ENCODE measurements at regions not wholly inside any gene's neighbourhood (a gene's known extent, or its start where the extent isn't known, plus 50 kb on each side); places are given as distances from the start of the nearest gene placed in this dataset.
"Not testable (repeated sequence)": the region's sequence is repeated elsewhere in the genome, so short reads cannot be mapped to it uniquely, and the experiment has no call there.

DNA sequence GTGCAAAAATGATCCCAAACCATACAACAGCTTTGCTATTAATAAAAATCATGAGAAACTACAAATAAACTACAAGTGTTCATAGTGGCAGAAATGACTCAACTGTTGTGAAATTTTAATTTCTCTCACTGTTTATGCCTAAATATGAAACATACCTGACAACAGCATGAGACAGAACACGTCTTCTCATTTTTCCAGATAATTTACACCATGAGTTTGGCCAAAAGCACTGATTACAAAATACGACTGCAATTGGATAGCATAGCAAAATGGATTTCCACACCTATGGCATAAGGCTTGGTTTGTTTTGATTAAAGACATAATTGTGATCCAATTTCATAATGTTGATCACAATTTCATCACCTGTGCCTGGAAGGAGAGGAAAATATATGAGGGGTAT is 608.6 kb downstream of the GATA3 start:
- TF ChIP-seq, protein P1, sequence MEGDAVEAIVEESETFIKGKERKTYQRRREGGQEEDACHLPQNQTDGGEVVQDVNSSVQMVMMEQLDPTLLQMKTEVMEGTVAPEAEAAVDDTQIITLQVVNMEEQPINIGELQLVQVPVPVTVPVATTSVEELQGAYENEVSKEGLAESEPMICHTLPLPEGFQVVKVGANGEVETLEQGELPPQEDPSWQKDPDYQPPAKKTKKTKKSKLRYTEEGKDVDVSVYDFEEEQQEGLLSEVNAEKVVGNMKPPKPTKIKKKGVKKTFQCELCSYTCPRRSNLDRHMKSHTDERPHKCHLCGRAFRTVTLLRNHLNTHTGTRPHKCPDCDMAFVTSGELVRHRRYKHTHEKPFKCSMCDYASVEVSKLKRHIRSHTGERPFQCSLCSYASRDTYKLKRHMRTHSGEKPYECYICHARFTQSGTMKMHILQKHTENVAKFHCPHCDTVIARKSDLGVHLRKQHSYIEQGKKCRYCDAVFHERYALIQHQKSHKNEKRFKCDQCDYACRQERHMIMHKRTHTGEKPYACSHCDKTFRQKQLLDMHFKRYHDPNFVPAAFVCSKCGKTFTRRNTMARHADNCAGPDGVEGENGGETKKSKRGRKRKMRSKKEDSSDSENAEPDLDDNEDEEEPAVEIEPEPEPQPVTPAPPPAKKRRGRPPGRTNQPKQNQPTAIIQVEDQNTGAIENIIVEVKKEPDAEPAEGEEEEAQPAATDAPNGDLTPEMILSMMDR (IDR thresholded peaks at IDR 0.05; ENCODE audit: extremely low read depth, insufficient read depth, missing control alignments), result no peak
- in situ Hi-C loops (cut with MboI; ENCODE audit: low pct_unique_long_range_greater_than_20kb, low sequenced_read_pairs, unreplicated experiment), result no loop called here

DNA sequence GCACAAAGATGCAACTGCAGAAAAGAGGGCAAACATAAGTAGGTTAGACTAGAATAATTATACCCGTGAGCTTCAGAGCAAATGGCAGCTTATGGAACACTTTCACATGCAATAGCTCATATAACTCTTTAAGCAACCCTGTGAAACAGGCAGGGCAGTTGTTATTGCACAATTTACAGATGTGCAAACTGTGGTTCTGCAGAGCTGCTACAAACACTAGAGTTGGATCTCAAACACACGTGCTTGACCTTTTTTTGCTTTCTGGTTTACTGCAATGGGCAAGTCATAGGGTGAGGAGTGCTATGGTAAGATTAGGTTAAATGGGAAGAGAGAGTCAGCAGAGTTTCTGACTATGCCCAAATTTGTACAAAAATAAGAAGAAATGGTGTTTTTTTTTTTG is 610.8 kb downstream of the GATA3 start:
- TF ChIP-seq, protein P1 (IDR thresholded peaks at IDR 0.05; ENCODE audit: extremely low read depth, insufficient read depth, missing control alignments), result no peak
- in situ Hi-C loops (cut with MboI; ENCODE audit: low pct_unique_long_range_greater_than_20kb, low sequenced_read_pairs, unreplicated experiment), result no loop called here
- no peak for DNase-seq (ENCODE audit: low spot score)

More for the DNA sequence above, 608.6 kb downstream of the GATA3 start:
- no peak for DNase-seq (ENCODE audit: low spot score)

DNA sequence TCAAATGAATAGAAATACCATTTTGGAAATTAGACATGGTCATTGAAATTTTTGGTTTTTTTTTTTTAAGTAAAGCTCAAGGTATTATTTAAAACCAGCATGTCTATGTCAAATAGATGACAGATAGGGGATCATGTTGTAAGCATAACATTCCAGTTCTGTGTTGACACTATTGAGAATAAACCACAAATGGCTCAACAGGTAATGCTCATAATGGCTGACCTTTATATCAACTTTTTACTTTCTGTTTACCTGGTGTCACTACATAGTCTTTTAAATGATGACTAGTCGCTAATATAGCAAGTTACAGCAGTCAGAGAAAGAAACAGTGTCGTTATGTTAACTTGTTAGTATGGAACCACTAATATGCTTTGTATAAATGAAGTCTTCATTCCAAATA is 616.0 kb downstream of the GATA3 start:
- DNase-seq (ENCODE audit: low spot score), result no peak
- TF ChIP-seq, protein P1 (IDR thresholded peaks at IDR 0.05; ENCODE audit: extremely low read depth, insufficient read depth, missing control alignments), result no peak
- in situ Hi-C loops (cut with MboI; ENCODE audit: low pct_unique_long_range_greater_than_20kb, low sequenced_read_pairs, unreplicated experiment), result no loop called here

DNA sequence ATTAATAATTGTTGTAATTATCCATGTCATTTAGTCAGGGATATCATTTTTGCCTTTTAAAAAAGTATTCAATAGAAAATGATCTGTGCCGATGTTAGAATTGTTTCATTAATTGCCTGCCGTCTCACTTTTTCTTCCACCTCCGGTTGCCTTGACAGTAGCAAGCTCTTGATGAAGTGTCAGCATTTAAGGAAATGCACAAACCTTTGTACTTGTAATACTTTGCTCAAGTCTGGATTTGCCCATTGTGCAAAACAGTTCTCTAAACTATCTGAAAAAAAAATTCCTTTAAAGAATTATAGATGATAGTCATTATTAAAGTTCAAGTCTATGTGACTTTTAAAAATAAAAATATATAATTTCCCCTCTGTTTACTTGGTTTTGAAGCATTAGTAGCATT is 619.7 kb downstream of the GATA3 start:
- DNase-seq (ENCODE audit: low spot score), result no peak
- in situ Hi-C loops (cut with MboI; ENCODE audit: low pct_unique_long_range_greater_than_20kb, low sequenced_read_pairs, unreplicated experiment), result no loop called here
- TF ChIP-seq, protein P1 (IDR thresholded peaks at IDR 0.05; ENCODE audit: extremely low read depth, insufficient read depth, missing control alignments), result no peak

DNA sequence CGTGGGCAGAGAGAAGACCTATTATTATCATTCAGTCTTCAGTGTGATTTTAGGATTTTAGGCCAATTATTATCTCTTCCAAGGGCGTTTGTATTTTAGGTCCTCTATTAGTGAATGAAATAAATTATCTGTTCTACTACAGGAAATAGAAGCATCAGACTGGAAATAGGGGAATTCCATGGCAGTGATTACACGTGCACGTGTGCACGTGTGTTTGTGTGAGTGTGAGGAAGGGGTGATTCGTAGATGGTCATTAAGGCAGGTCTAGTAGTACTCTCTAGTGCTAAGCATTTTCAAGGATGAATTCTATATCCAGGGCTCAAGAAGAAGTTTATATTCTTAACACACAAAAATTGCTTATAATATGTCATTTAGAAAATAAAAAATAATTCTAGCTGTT is 623.2 kb downstream of the GATA3 start:
- TF ChIP-seq, protein P1 (IDR thresholded peaks at IDR 0.05; ENCODE audit: extremely low read depth, insufficient read depth, missing control alignments), result no peak
- DNase-seq (ENCODE audit: low spot score), result no peak
- in situ Hi-C loops (cut with MboI; ENCODE audit: low pct_unique_long_range_greater_than_20kb, low sequenced_read_pairs, unreplicated experiment), result no loop called here

DNA sequence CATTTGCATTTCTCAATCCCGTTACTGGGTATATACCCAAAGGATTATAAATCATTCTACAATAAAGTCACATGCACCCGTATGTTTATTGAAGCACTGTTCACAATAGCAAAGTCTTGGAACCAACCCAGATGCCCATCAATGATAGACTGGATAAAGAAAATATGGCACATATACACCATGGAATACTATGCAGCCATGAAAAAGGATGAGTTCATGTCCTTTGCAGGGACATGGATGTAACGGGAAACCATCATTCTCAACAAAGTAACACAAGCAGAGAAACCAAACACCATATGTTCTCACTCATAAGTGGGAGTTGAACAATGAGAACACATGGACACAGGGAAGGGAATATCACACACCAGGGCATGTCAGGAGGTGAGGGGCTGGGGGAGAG is 630.4 kb downstream of the GATA3 start:
- in situ Hi-C loops (cut with MboI; ENCODE audit: low pct_unique_long_range_greater_than_20kb, low sequenced_read_pairs, unreplicated experiment), result not testable (repeated sequence)

DNA sequence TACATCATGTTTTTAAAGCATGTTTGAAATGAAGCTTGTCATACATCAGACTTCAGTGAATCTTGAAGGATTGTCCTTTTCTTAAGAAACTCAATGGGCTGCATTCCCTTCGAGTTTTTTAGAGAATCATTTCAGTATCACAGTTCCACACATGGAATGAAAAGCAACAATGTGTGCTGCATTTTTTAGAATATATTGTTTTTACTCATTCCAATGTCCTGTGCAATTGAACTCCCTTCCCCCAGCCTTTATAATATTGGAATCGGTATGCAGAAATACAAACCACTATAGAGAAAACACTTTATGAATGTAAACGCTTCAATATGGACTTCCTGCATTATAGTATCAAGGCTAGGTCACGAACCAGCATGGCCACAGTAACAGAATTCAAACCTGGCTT is 634.4 kb downstream of the GATA3 start:
- no peak for DNase-seq (ENCODE audit: low spot score)
- in situ Hi-C loops (cut with MboI; ENCODE audit: low pct_unique_long_range_greater_than_20kb, low sequenced_read_pairs, unreplicated experiment), result no loop called here
- TF ChIP-seq, protein P1 (IDR thresholded peaks at IDR 0.05; ENCODE audit: extremely low read depth, insufficient read depth, missing control alignments), result no peak

More for the DNA sequence above, 630.4 kb downstream of the GATA3 start:
- DNase-seq (ENCODE audit: low spot score), result not testable (repeated sequence)

Data from GM13977 (cell line).